OCI-LY3 (cell line): ENCODE measurements at regions not wholly inside any gene's neighbourhood (a gene's known extent, or its start where the extent isn't known, plus 50 kb on each side); places are given as distances from the start of the nearest gene placed in this dataset.

Source experiments
- H2AFZ ChIP-seq: fragments of 200-600, 300-600 bp; shearing (Covaris generic); 2 replicates; pipeline ENCODE4 v1.6.0; 2014; ENCODE audit warnings: antibody characterized with exemption, low read depth, low read length
- H3K27ac ChIP-seq: fragments of 200-600, 300-600 bp; sonication (generic); 2 replicates; pipeline ENCODE4 v1.5.1; 2014; ENCODE audit warnings: mild to moderate bottlenecking, low read length, moderate library complexity, mixed read lengths
- H3K27me3 ChIP-seq: fragments of 200-600, 300-600 bp; sonication (generic); 2 replicates; pipeline ENCODE4 v1.6.1; 2014; ENCODE audit warnings: low read depth, low read length, mixed read lengths
- H3K36me3 ChIP-seq: fragments of 200-600, 300-600 bp; sonication (generic); replicated peaks from 2 replicates; pipeline ENCODE3; 2014; ENCODE audit warnings: low read depth, low read length, mixed read lengths
- H3K4me1 ChIP-seq: fragments of 300-600, 200-600 bp; sonication (generic); 2 replicates; pipeline ENCODE4 v1.6.1; 2014; ENCODE audit warnings: low read length, mixed read lengths
- H3K4me2 ChIP-seq: fragments of 200-600, 300-600 bp; sonication (generic); 2 replicates; pipeline ENCODE4 v1.6.1; 2014; ENCODE audit warnings: low read length, mixed read lengths
- H3K4me3 ChIP-seq: fragments of 300-600, 200-600 bp; sonication (generic); 2 replicates; pipeline ENCODE4 v1.5.1; 2014; ENCODE audit warnings: antibody characterized with exemption, mild to moderate bottlenecking, low read length, moderate library complexity
- H3K79me2 ChIP-seq: fragments of 300-600, 200-600 bp; shearing (Covaris generic); 2 replicates; pipeline ENCODE4 v1.6.1; 2014; ENCODE audit warnings: mild to moderate bottlenecking, low read length, mixed read lengths
- H3K9ac ChIP-seq: fragments of 300-600, 200-600 bp; shearing (Covaris generic); 2 replicates; pipeline ENCODE4 v1.6.0; 2014; ENCODE audit warnings: mild to moderate bottlenecking, low read length, moderate library complexity
- H3K9me3 ChIP-seq: fragments of 200-600, 300-600 bp; shearing (Covaris generic); 2 replicates; pipeline ENCODE4 v1.6.1; 2014; ENCODE audit warnings: low read length, mixed read lengths; ENCODE audit not compliant: insufficient read depth
- H4K20me1 ChIP-seq: fragments of 200-600, 300-600 bp; sonication (generic); 2 replicates; pipeline ENCODE4 v1.6.1; 2016; ENCODE audit warnings: low read length, mixed read lengths; ENCODE audit not compliant: insufficient read depth
- EZH2phosphoT487 ChIP-seq: fragments of 200-600 bp; shearing (Covaris generic); IDR thresholded peaks from 2 replicates; pipeline ENCODE4 v1.6.1; 2018; ENCODE audit warnings: antibody characterized with exemption, mixed run types, low read depth
- TF ChIP-seq, protein P1 (sequence below): fragments of 200-600, 300-600 bp; sonication (generic); IDR thresholded peaks from 2 replicates; pipeline ENCODE4 v1.5.1; 2014; ENCODE audit warnings: antibody characterized with exemption, low read length, low read depth

DNA sequence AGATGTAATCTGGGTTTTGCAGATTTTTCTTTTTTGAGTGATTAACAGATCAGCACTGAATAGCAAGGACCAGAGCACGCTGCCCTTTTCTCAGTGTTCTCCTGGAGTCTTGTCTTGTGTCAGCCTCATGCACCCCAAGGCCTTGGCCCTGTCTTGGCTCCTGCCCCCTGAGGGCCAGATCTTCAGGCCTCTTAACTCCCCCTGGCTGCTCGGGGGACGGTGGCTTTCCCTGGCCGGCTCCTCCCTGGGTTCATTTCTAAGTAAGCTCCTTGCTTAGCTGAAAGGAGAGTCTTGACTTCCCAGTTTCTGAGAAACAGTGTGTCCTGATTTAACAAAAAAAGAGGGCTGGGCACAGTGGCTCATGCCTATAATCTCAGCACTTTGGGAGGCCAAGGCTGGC is 1139.3 kb downstream of the BRD1 start:
- Histone ChIP-seq H3K36me3 (no peaks in the 10 kb centered on the region), H3K4me2 (no peak overlapping the region), H4K20me1 (no peaks in the 10 kb centered on the region), H3K27ac (no peak overlapping the region), H3K4me3 (no peak overlapping the region), H3K9ac (no peak overlapping the region), H3K27me3 (no peaks in the 10 kb centered on the region), H3K4me1 (no peaks in the 10 kb centered on the region), H3K79me2 (no peaks in the 10 kb centered on the region), H2AFZ (no peak overlapping the region), H3K9me3 (no peaks in the 10 kb centered on the region)
- TF ChIP-seq, protein P1, sequence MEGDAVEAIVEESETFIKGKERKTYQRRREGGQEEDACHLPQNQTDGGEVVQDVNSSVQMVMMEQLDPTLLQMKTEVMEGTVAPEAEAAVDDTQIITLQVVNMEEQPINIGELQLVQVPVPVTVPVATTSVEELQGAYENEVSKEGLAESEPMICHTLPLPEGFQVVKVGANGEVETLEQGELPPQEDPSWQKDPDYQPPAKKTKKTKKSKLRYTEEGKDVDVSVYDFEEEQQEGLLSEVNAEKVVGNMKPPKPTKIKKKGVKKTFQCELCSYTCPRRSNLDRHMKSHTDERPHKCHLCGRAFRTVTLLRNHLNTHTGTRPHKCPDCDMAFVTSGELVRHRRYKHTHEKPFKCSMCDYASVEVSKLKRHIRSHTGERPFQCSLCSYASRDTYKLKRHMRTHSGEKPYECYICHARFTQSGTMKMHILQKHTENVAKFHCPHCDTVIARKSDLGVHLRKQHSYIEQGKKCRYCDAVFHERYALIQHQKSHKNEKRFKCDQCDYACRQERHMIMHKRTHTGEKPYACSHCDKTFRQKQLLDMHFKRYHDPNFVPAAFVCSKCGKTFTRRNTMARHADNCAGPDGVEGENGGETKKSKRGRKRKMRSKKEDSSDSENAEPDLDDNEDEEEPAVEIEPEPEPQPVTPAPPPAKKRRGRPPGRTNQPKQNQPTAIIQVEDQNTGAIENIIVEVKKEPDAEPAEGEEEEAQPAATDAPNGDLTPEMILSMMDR = no peak
- no peak for TF ChIP-seq EZH2phosphoT487

DNA sequence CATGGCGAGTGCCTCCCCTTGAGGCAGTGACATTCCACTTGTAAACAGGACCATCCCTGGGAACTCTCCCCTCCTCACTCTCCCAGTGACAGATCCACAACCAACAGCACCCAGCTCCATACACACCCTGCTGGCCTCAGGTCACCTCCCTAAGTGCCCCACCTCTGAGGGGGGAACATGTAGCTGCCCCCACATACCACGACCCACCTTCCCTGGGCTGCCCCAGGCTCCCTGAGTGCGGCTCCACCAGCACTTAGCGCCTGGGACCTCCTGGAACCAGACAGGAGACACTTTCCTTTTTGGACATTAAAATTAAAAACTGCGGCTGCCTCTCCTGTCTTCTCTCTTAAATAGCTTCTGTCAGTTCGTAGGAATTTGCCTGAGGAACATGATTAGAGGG is 1140.1 kb downstream of the BRD1 start:
- Histone ChIP-seq H3K4me2 (no peak overlapping the region), H2AFZ (no peak overlapping the region), H3K36me3 (no peaks in the 10 kb centered on the region), H3K9me3 (no peaks in the 10 kb centered on the region), H3K4me1 (no peaks in the 10 kb centered on the region), H3K9ac (no peak overlapping the region), H3K27me3 (no peaks in the 10 kb centered on the region), H3K79me2 (no peaks in the 10 kb centered on the region), H3K4me3 (no peak overlapping the region), H3K27ac (no peak overlapping the region), H4K20me1 (no peaks in the 10 kb centered on the region)
- TF ChIP-seq EZH2phosphoT487 = no peak
- TF ChIP-seq, protein P1 = no peak

DNA sequence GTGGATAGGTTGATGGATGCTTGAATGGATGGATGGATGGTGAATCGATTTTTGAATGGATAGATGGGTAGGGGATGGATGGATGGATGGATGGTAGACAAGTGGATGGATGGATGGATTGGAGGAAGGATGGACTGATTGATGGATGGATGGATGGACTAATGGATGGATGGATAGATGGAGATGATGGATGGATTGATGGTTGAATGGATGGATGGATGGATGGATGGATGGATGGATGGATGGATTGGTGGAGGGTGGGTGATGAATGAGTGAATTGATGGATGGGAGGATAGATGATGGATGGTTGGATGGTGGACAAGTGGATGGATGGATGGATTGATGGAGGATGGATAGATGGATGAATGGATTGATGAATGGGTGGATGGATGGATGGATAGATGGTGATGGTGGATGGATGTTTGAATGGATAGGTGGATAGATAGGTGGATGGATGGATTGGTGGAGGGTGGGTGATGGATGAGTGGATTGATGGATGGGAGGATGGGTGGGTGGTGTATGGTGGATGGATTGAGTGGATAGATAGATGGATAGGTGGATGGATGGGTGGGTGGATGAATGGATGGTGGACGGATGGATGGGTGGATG is 1140.9 kb downstream of the BRD1 start:
- TF ChIP-seq, protein P1 = no peak
- TF ChIP-seq EZH2phosphoT487 = no peak
- no peak overlapping the region for H3K4me2 ChIP-seq
- no peaks in the 10 kb centered on the region for H3K79me2 ChIP-seq
- no peaks in the 10 kb centered on the region for H3K27me3 ChIP-seq
- no peak overlapping the region for H2AFZ ChIP-seq
- H3K36me3 ChIP-seq = no peaks in the 10 kb centered on the region
- H3K4me3 ChIP-seq = no peak overlapping the region
- no peaks in the 10 kb centered on the region for H3K9me3 ChIP-seq
- H3K27ac ChIP-seq = no peak overlapping the region
- no peak overlapping the region for H3K9ac ChIP-seq
- H4K20me1 ChIP-seq = no peaks in the 10 kb centered on the region
- H3K4me1 ChIP-seq = no peaks in the 10 kb centered on the region

GRCh38 chr22:48685767-48686166 is 1141.9 kb downstream of the BRD1 start:
- TF ChIP-seq EZH2phosphoT487 = no peak
- TF ChIP-seq, protein P1 = no peak
- no peak overlapping the region for H3K4me3 ChIP-seq
- no peak overlapping the region for H3K9ac ChIP-seq
- H3K36me3 ChIP-seq = no peaks in the 10 kb centered on the region
- H3K4me2 ChIP-seq = no peak overlapping the region
- H3K9me3 ChIP-seq = no peaks in the 10 kb centered on the region
- no peaks in the 10 kb centered on the region for H3K27me3 ChIP-seq
- H4K20me1 ChIP-seq = no peaks in the 10 kb centered on the region
- H3K27ac ChIP-seq = no peak overlapping the region
- no peaks in the 10 kb centered on the region for H3K79me2 ChIP-seq
- no peak overlapping the region for H2AFZ ChIP-seq
- H3K4me1 ChIP-seq = no peaks in the 10 kb centered on the region
